ENCODE measurements at regions not wholly inside any gene's neighbourhood (a gene's known extent, or its start where the extent isn't known, plus 50 kb on each side); places are given as distances from the start of the nearest gene placed in this dataset.

GRCh38 chr2:128579825-128580224 is 261.2 kb upstream of the HS6ST1 start (continued):
- TF ChIP-seq RAD21 (IDR thresholded peaks at IDR 0.05) (no peak), HNF4A (conservative IDR thresholded peaks at IDR 0.05) (no peak), NR2F2 (IDR thresholded peaks at IDR 0.05) (no peak)

- no peaks in the 10 kb centered on the region for H3K36me3 ChIP-seq (ENCODE audit: control insufficient read depth in 4 of 4, insufficient read depth in 3 of 4, low read depth in 1 of 4, low read length in 3 of 4)
- no peak for TF ChIP-seq REST (IDR thresholded peaks at IDR 0.05)
- no peak for TF ChIP-seq TAF1 (conservative IDR thresholded peaks at IDR 0.05)
- TF ChIP-seq HNF4A (conservative IDR thresholded peaks at IDR 0.05): no peak
- no peak for TF ChIP-seq GABPA (IDR thresholded peaks at IDR 0.05 in 1 of 2, conservative IDR thresholded peaks at IDR 0.05 in 1 of 2)
- TF ChIP-seq RAD21 (IDR thresholded peaks at IDR 0.05): no peak
- TF ChIP-seq NR2F2 (IDR thresholded peaks at IDR 0.05): no peak
- TF ChIP-seq HNF4G (IDR thresholded peaks at IDR 0.05): no peak
- no peak for TF ChIP-seq ATF3 (IDR thresholded peaks at IDR 0.05)
- no peaks in the 10 kb centered on the region for H3K9me3 ChIP-seq (ENCODE audit: control insufficient read depth in 4 of 4, low read length in 3 of 4)
- H3K27ac ChIP-seq (ENCODE audit: low read depth in 1 of 2, low read length in 2 of 2): no peak overlapping the region
- H3K4me1 ChIP-seq (ENCODE audit: control insufficient read depth in 4 of 4, insufficient read depth in 4 of 4, low read length in 3 of 4): peaks cover 0 to 2% (median 0%) of the 10 kb centered on the region in 4 donors
- H3K4me3 ChIP-seq (ENCODE audit: low read depth in 1 of 3, low read length in 3 of 3): no peak overlapping the region
- 78% methylated on average over 6 of the region's 6 CpGs for WGBS
- no peaks in the 10 kb centered on the region for H3K27me3 ChIP-seq (ENCODE audit: control insufficient read depth in 4 of 4, insufficient read depth in 4 of 4, low read length in 3 of 4)
- no peak for DNase-seq (ENCODE audit: low spot score)
- H3K9ac ChIP-seq (ENCODE audit: low read depth in 1 of 2, low read length in 2 of 2): no peak overlapping the region
These were observed 262.6 kb upstream of the HS6ST1 start for GRCh38 chr2:128580988-128581848.

GRCh38 chr2:128581849-128582244 is 263.2 kb upstream of the HS6ST1 start:
- H3K4me1 ChIP-seq (ENCODE audit: control insufficient read depth in 4 of 4, insufficient read depth in 4 of 4, low read length in 3 of 4): peaks cover 0 to 2% (median 0%) of the 10 kb centered on the region in 4 donors
- H3K4me3 ChIP-seq (ENCODE audit: low read depth in 1 of 3, low read length in 3 of 3): no peak overlapping the region
- no peak overlapping the region for H3K27ac ChIP-seq (ENCODE audit: low read depth in 1 of 2, low read length in 2 of 2)
- H3K36me3 ChIP-seq (ENCODE audit: control insufficient read depth in 4 of 4, insufficient read depth in 3 of 4, low read depth in 1 of 4, low read length in 3 of 4): no peaks in the 10 kb centered on the region
- DNase-seq (ENCODE audit: low spot score): no peak
- WGBS: 90% methylated on average over 2 of the region's 2 CpGs
- no peaks in the 10 kb centered on the region for H3K9me3 ChIP-seq (ENCODE audit: control insufficient read depth in 4 of 4, low read length in 3 of 4)
- H3K27me3 ChIP-seq (ENCODE audit: control insufficient read depth in 4 of 4, insufficient read depth in 4 of 4, low read length in 3 of 4): no peaks in the 10 kb centered on the region
- no peak overlapping the region for H3K9ac ChIP-seq (ENCODE audit: low read depth in 1 of 2, low read length in 2 of 2)
- TF ChIP-seq FOXA2 (IDR thresholded peaks at IDR 0.05) (no peak), CTCF (IDR thresholded peaks at IDR 0.05; ENCODE audit: low read depth, low read length, missing input control) (no peak), TAF1 (conservative IDR thresholded peaks at IDR 0.05) (no peak), REST (IDR thresholded peaks at IDR 0.05) (no peak), FOXA1 (IDR thresholded peaks at IDR 0.05) (no peak), GABPA (IDR thresholded peaks at IDR 0.05 in 1 of 2, conservative IDR thresholded peaks at IDR 0.05 in 1 of 2) (no peak), ATF3 (IDR thresholded peaks at IDR 0.05) (no peak), JUND (IDR thresholded peaks at IDR 0.05) (no peak), SP1 (IDR thresholded peaks at IDR 0.05) (no peak), HNF4G (IDR thresholded peaks at IDR 0.05) (no peak), MAX (IDR thresholded peaks at IDR 0.05) (no peak), NR2F2 (IDR thresholded peaks at IDR 0.05) (no peak), EGR1 (IDR thresholded peaks at IDR 0.05; ENCODE audit: low read depth in 2 of 2) (no peak), YY1 (IDR thresholded peaks at IDR 0.05) (no peak), RAD21 (IDR thresholded peaks at IDR 0.05) (no peak), ZBTB33 (IDR thresholded peaks at IDR 0.05) (no peak)

Data from liver (tissue), 8 donors.